ENCODE measurements at regions not wholly inside any gene's neighbourhood (a gene's known extent, or its start where the extent isn't known, plus 50 kb on each side); places are given as distances from the start of the nearest gene placed in this dataset.

GRCh38 chr7:115868369-115868768, 162.2 kb downstream of the TFEC start:
- Histone ChIP-seq H3K9me3 (no peaks in the 10 kb centered on the region), H3K27me3 (no peaks in the 10 kb centered on the region), H3K4me1 (no peaks in the 10 kb centered on the region), H3K4me3 (no peak overlapping the region), H3K27ac (no peak overlapping the region), H3K36me3 (no peaks in the 10 kb centered on the region)
- intact Hi-C loops (cut with DNase I; ENCODE audit: low total_unique reads): no loop called here
- DNase-seq: no peak
- TF ChIP-seq CTCF (IDR thresholded peaks at IDR 0.05) (no peak), POLR2A (IDR thresholded peaks at IDR 0.05) (no peak)

DNA sequence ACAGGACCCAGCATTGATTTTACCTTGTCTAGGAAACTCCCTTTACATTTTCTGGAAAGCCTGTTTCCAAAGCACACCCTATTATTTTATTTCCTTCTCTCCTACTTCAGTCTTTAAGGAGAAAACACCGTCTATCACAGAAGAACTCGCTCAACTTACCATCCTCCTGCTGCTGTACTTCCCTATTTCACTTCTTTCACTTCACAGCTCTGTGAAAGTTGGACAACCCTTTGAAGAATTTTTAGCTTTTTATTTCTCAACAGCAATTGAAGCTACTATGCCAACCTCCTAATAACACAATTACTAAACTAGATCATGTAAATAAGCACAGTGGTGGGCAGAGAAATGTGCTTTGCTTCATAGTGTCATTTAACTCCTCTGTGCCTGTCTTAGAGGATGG, 166.5 kb downstream of the TFEC start:
- H3K27ac ChIP-seq: no peak overlapping the region
- intact Hi-C loops (cut with DNase I; ENCODE audit: low total_unique reads): no loop called here
- TF ChIP-seq CTCF (IDR thresholded peaks at IDR 0.05): no peak
- no peak for TF ChIP-seq POLR2A (IDR thresholded peaks at IDR 0.05)
- H3K36me3 ChIP-seq: no peaks in the 10 kb centered on the region
- no peaks in the 10 kb centered on the region for H3K4me1 ChIP-seq
- no peak overlapping the region for H3K4me3 ChIP-seq
- no peak for DNase-seq
- H3K9me3 ChIP-seq: no peaks in the 10 kb centered on the region
- H3K27me3 ChIP-seq: no peaks in the 10 kb centered on the region

DNA sequence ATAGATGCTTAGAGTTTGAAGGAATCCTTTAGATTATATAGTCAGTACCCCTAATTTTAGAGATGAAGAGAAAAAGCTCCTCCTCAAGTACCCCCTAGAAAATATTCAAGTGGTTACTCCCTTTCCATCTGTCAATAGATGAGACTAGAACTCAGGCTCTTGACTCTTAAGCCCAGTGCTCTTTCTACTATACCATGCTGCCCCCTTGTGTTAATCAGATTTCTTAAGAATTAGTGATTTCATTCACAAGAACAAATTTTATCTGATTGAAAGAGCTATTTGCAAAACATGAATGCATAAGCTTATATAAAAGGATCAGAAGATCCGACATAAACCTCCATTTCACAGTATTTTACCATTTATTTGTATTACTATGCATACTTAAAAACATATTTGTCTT, 179.3 kb downstream of the TFEC start:
- intact Hi-C loops (cut with DNase I; ENCODE audit: low total_unique reads): no loop called here
- Histone ChIP-seq H3K36me3 (no peaks in the 10 kb centered on the region), H3K27ac (no peak overlapping the region), H3K4me1 (no peaks in the 10 kb centered on the region), H3K27me3 (no peaks in the 10 kb centered on the region), H3K9me3 (no peaks in the 10 kb centered on the region), H3K4me3 (no peak overlapping the region)
- TF ChIP-seq CTCF (IDR thresholded peaks at IDR 0.05) (peak in 2 of 4 experiments; percentile 14 to 15), POLR2A (IDR thresholded peaks at IDR 0.05) (no peak)
- DNase-seq: no peak

DNA sequence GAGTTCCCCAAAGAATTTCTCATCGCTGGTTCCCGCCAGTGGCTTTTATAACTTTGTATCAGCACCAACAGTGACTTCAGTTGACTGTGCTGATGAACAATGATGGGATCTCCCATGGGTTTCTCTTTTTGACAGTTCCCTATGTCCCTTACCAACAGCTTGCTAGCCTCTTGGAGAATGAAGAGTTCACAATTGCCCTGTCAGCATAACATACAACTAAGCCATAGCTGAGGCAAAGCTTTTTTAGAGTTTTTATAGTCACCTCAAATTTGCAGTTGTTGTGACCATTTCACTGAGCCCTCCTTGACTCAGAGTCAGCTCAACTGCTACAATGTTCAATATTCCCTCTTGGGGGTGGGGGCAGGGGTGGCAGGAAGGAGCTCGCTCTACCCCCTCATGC, 179.8 kb downstream of the TFEC start:
- H3K4me3 ChIP-seq: no peak overlapping the region
- no peaks in the 10 kb centered on the region for H3K4me1 ChIP-seq
- H3K9me3 ChIP-seq: no peaks in the 10 kb centered on the region
- H3K27ac ChIP-seq: no peak overlapping the region
- H3K27me3 ChIP-seq: no peaks in the 10 kb centered on the region
- intact Hi-C loops (cut with DNase I; ENCODE audit: low total_unique reads): no loop called here
- DNase-seq: no peak
- TF ChIP-seq POLR2A (IDR thresholded peaks at IDR 0.05): no peak
- TF ChIP-seq CTCF (IDR thresholded peaks at IDR 0.05): no peak
- H3K36me3 ChIP-seq: no peaks in the 10 kb centered on the region

DNA sequence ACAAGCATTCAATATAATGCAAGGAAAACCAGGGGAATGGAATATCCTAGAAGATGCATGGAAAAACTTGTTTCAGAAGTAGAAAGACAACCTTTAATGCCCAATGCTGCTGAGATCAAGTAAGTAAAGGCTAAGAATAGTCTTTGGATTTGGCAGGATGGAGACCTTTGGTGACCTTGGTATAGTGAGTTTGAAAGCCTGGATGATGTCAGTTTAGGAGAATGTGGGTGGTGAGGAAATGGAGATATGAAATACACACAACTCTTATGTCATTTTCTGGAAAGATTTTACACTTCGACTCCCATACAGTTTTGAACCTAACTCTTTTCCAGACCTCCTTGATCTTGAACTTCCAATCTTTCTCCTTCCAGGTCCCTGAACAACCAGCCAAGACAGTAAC, 185.7 kb downstream of the TFEC start:
- TF ChIP-seq CTCF (IDR thresholded peaks at IDR 0.05) (no peak), POLR2A (IDR thresholded peaks at IDR 0.05) (no peak)

More for the DNA sequence above, 185.7 kb downstream of the TFEC start:
- DNase-seq: no peak
- no peaks in the 10 kb centered on the region for H3K4me1 ChIP-seq
- H3K27ac ChIP-seq: no peak overlapping the region
- H3K27me3 ChIP-seq: no peaks in the 10 kb centered on the region
- H3K36me3 ChIP-seq: no peaks in the 10 kb centered on the region
- intact Hi-C loops (cut with DNase I; ENCODE audit: low total_unique reads): no loop called here
- no peak overlapping the region for H3K4me3 ChIP-seq
- H3K9me3 ChIP-seq: no peaks in the 10 kb centered on the region
